ENCODE measurements at regions not wholly inside any gene's neighbourhood (a gene's known extent, or its start where the extent isn't known, plus 50 kb on each side); places are given as distances from the start of the nearest gene placed in this dataset.
A peak's percentile ranks its signal among the peaks of the same experiment; 100 is the strongest.
"Not testable (repeated sequence)": the region's sequence is repeated elsewhere in the genome, so short reads cannot be mapped to it uniquely, and the experiment has no call there.

GRCh38 chr6:167691533-167692312 is 135.0 kb upstream of the AFDN start:
- TF ChIP-seq MYC (IDR thresholded peaks at IDR 0.05; ENCODE audit: low read depth, low read length) = no peak
- no peak for TF ChIP-seq GATA2 (IDR thresholded peaks at IDR 0.05; ENCODE audit: insufficient read depth, insufficient read length, low read depth, low read length)
- TF ChIP-seq POLR2A (IDR thresholded peaks at IDR 0.05; ENCODE audit: low read depth, low read length) = no peak
- H3K4me3 ChIP-seq (replicated peaks in 1 of 3; ENCODE audit: insufficient read depth in 1 of 3, low read depth in 1 of 3, low read length in 3 of 3) = no peak overlapping the region
- H3K79me2 ChIP-seq (ENCODE audit: control insufficient read depth, insufficient read depth, low read length) = no peaks in the 10 kb centered on the region
- H3K4me1 ChIP-seq (ENCODE audit: control insufficient read depth, extremely low read depth, insufficient read depth, low read length) = no peaks in the 10 kb centered on the region
- H3K36me3 ChIP-seq (ENCODE audit: control insufficient read depth in 2 of 2, extremely low read depth in 1 of 2, insufficient read depth in 2 of 2, low read length in 2 of 2) = no peaks in the 10 kb centered on the region
- no TSS peak for BruUV-seq (replicated peaks)
- H3K27ac ChIP-seq (ENCODE audit: insufficient read depth, low read depth, low read length) = no peak overlapping the region
- H2AFZ ChIP-seq (ENCODE audit: low read depth, low read length) = no peak overlapping the region
- H3K9ac ChIP-seq (replicated peaks; ENCODE audit: extremely low read depth, insufficient read depth, low read length) = no peak overlapping the region
- FAIRE-seq (no peak), DNase-seq (ENCODE audit: low read depth, low spot score) (no peak)
- ChIA-PET CTCF (no interaction called here), POLR2A (no interaction called here)
- H4K20me1 ChIP-seq (replicated peaks; ENCODE audit: control insufficient read depth, extremely low read depth, insufficient read depth, low read length) = no peaks in the 10 kb centered on the region
- intact Hi-C loops (cut with micrococcal nuclease) = no loop called here
- no peak overlapping the region for H3K4me2 ChIP-seq (ENCODE audit: insufficient read depth, low read length)
- dilution Hi-C loops (cut with MboI; ENCODE audit: extremely low pct_ligation_motif_present, low sequenced_read_pairs) = no loop called here
- no peaks in the 10 kb centered on the region for H3K27me3 ChIP-seq (ENCODE audit: control insufficient read depth in 2 of 2, insufficient read depth in 2 of 2, low read length in 2 of 2)
- no peaks in the 10 kb centered on the region for H3K9me1 ChIP-seq (replicated peaks; ENCODE audit: control insufficient read depth, extremely low read depth, insufficient read depth, low read length)
- no peaks in the 10 kb centered on the region for H3K9me3 ChIP-seq (replicated peaks; ENCODE audit: control insufficient read depth, insufficient read depth, low read length)

GRCh38 chr6:167693478-167693877 is 133.2 kb upstream of the AFDN start:
- H2AFZ ChIP-seq (ENCODE audit: low read depth, low read length); dilution Hi-C loops (cut with MboI; ENCODE audit: extremely low pct_ligation_motif_present, low sequenced_read_pairs); intact Hi-C loops (cut with micrococcal nuclease): not testable (repeated sequence)

More at GRCh38 chr6:167693478-167693877, 133.2 kb upstream of the AFDN start:
- H3K27ac ChIP-seq (ENCODE audit: insufficient read depth, low read depth, low read length); H3K4me3 ChIP-seq (replicated peaks in 1 of 3; ENCODE audit: insufficient read depth in 1 of 3, low read depth in 1 of 3, low read length in 3 of 3); BruUV-seq (replicated peaks); POLR2A ChIA-PET; H3K27me3 ChIP-seq (ENCODE audit: control insufficient read depth in 2 of 2, insufficient read depth in 2 of 2, low read length in 2 of 2); H3K36me3 ChIP-seq (ENCODE audit: control insufficient read depth in 2 of 2, extremely low read depth in 1 of 2, insufficient read depth in 2 of 2, low read length in 2 of 2); H3K4me2 ChIP-seq (ENCODE audit: insufficient read depth, low read length); H3K79me2 ChIP-seq (ENCODE audit: control insufficient read depth, insufficient read depth, low read length); H4K20me1 ChIP-seq (replicated peaks; ENCODE audit: control insufficient read depth, extremely low read depth, insufficient read depth, low read length); DNase-seq (ENCODE audit: low read depth, low spot score); H3K9me3 ChIP-seq (replicated peaks; ENCODE audit: control insufficient read depth, insufficient read depth, low read length); H3K4me1 ChIP-seq (ENCODE audit: control insufficient read depth, extremely low read depth, insufficient read depth, low read length); H3K9ac ChIP-seq (replicated peaks; ENCODE audit: extremely low read depth, insufficient read depth, low read length); H3K9me1 ChIP-seq (replicated peaks; ENCODE audit: control insufficient read depth, extremely low read depth, insufficient read depth, low read length); CTCF ChIA-PET: not testable (repeated sequence)
- FAIRE-seq = peak; percentile 59

Data from endothelial cell of umbilical vein (primary cell).